Ishikawa (cell line): ENCODE measurements at regions not wholly inside any gene's neighbourhood (a gene's known extent, or its start where the extent isn't known, plus 50 kb on each side); places are given as distances from the start of the nearest gene placed in this dataset.

Experiments
- CEBPB ChIP-seq: IDR thresholded peaks from 2 replicates; pipeline ENCODE4 v1.6.1; 2012
- CREB1 ChIP-seq: IDR thresholded peaks from 2 replicates; pipeline ENCODE4 v1.6.1; 2012; ENCODE audit warnings: low read depth
- EP300 ChIP-seq: IDR thresholded peaks from 2 replicates; pipeline ENCODE4 v1.6.1; 2012; ENCODE audit warnings: borderline replicate concordance
- MAX ChIP-seq: IDR thresholded peaks from 2 replicates; pipeline ENCODE4 v1.6.1; 2012
- NFIC ChIP-seq: IDR thresholded peaks from 2 replicates; pipeline ENCODE4 v1.6.1; 2012
- RAD21 ChIP-seq: IDR thresholded peaks from 2 replicates; pipeline ENCODE4 v1.6.1; 2012; ENCODE audit warnings: low read depth
- REST ChIP-seq: IDR thresholded peaks from 2 replicates; pipeline ENCODE4 v1.6.1; 2012; ENCODE audit warnings: low read depth, mild to moderate bottlenecking
- TAF1 ChIP-seq: IDR thresholded peaks from 2 replicates; pipeline ENCODE4 v1.6.1; 2012; ENCODE audit warnings: low read depth, mild to moderate bottlenecking
- TCF12 ChIP-seq: IDR thresholded peaks from 2 replicates; pipeline ENCODE4 v1.6.1; 2012; ENCODE audit warnings: low read depth
- TEAD4 ChIP-seq: IDR thresholded peaks from 2 replicates; pipeline ENCODE4 v1.6.1; 2012
- USF1 ChIP-seq: IDR thresholded peaks from 2 replicates; pipeline ENCODE4 v1.6.1; 2012
- YY1 ChIP-seq: IDR thresholded peaks from 2 replicates; pipeline ENCODE4 v1.6.1; 2012; ENCODE audit warnings: low read depth
- ZBTB7A ChIP-seq: IDR thresholded peaks from 2 replicates; pipeline ENCODE4 v1.6.1; 2012; ENCODE audit warnings: low read depth

GRCh38 chr2:16135913-16136310 lies 195.6 kb downstream of the MYCN start:
- no peak for TF ChIP-seq CEBPB
- no peak for TF ChIP-seq REST
- no peak for TF ChIP-seq CREB1
- no peak for TF ChIP-seq EP300
- no peak for TF ChIP-seq NFIC
- no peak for TF ChIP-seq TAF1
- no peak for TF ChIP-seq YY1
- TF ChIP-seq TEAD4, result no peak
- TF ChIP-seq RAD21, result no peak
- TF ChIP-seq USF1, result no peak
- no peak for TF ChIP-seq TCF12
- TF ChIP-seq MAX, result no peak
- no peak for TF ChIP-seq ZBTB7A
